ENCODE measurements at regions not wholly inside any gene's neighbourhood (a gene's known extent, or its start where the extent isn't known, plus 50 kb on each side); places are given as distances from the start of the nearest gene placed in this dataset.

- ATAC-seq (replicated peaks; ENCODE audit: extremely low read depth, poor library complexity, severe bottlenecking), result no peak
- Mint-ChIP-seq H3K27ac (ENCODE audit: low read depth) (no peak overlapping the region), H3K27me3 (no peaks in the 10 kb centered on the region)
Observed at GRCh38 chr4:180116840-180117239, 2126.4 kb upstream of the TENM3 start.

GRCh38 chr4:180120068-180120467 is 2123.1 kb upstream of the TENM3 start:
- Mint-ChIP-seq H3K9me3 (peaks cover 15% of the 10 kb centered on the region), H3K27me3 (no peaks in the 10 kb centered on the region), H3K4me3 (no peak overlapping the region), H3K4me1 (no peaks in the 10 kb centered on the region), H3K36me3 (ENCODE audit: insufficient read depth) (no peaks in the 10 kb centered on the region), H3K27ac (ENCODE audit: low read depth) (no peak overlapping the region)
- DNase-seq (ENCODE audit: low spot score in 2 of 2) (no peak), ATAC-seq (replicated peaks; ENCODE audit: extremely low read depth, poor library complexity, severe bottlenecking) (no peak)

More at GRCh38 chr4:180116840-180117239, 2126.4 kb upstream of the TENM3 start:
- peaks cover 18% of the 10 kb centered on the region for H3K9me3 Mint-ChIP-seq
- H3K36me3 Mint-ChIP-seq (ENCODE audit: insufficient read depth), result no peaks in the 10 kb centered on the region
- no peaks in the 10 kb centered on the region for H3K4me1 Mint-ChIP-seq
- H3K4me3 Mint-ChIP-seq, result no peak overlapping the region
- no peak for DNase-seq (ENCODE audit: low spot score in 2 of 2)

DNA sequence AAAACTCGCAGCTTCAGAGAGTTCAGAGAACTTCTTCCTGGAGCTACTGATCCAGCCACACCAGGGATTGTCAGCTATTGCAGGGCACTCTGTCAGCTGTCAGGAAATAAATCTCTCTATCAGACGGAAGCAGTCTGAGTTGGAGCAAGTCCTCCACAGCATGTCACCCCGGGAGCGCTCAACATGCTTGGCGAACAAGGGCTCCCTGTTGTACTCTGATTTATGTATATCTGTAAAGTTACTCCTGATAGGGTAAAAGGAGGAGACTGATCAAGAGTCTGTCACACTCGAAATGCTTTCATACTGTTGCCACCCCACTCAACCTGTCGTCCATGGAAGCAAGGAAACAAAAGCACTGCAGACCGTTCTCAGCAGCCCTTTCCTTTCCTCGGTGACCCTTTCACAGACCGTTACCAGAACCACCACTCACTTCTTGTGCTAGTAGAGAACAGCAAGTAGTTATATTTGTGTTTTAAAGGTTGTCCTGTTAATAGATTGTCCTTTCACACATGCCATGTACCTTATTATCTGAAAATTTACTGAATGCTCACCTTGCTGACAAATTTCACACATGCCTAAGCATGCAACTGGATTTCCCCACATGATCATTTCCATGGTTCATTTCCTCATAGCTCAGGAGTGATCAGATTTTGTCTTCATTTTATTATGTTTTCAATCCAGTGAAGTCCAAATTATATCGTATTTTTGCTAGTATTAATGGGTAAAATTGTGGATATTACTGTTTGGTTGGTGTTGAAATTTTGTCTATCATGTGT is 2108.9 kb upstream of the TENM3 start:
- Mint-ChIP-seq H3K4me3 (no peak overlapping the region), H3K9me3 (peaks cover 8% of the 10 kb centered on the region), H3K27ac (ENCODE audit: low read depth) (no peak overlapping the region), H3K36me3 (ENCODE audit: insufficient read depth) (no peaks in the 10 kb centered on the region), H3K27me3 (no peaks in the 10 kb centered on the region), H3K4me1 (no peaks in the 10 kb centered on the region)
- DNase-seq (ENCODE audit: low spot score in 2 of 2), result no peak
- ATAC-seq (replicated peaks; ENCODE audit: extremely low read depth, poor library complexity, severe bottlenecking), result no peak

GRCh38 chr4:180141734-180142133 is 2101.5 kb upstream of the TENM3 start:
- Mint-ChIP-seq H3K27ac (ENCODE audit: low read depth) (no peak overlapping the region), H3K27me3 (no peaks in the 10 kb centered on the region), H3K4me1 (no peaks in the 10 kb centered on the region), H3K4me3 (no peak overlapping the region), H3K9me3 (peaks cover 6% of the 10 kb centered on the region), H3K36me3 (ENCODE audit: insufficient read depth) (no peaks in the 10 kb centered on the region)
- DNase-seq (ENCODE audit: low spot score in 2 of 2) (no peak), ATAC-seq (replicated peaks; ENCODE audit: extremely low read depth, poor library complexity, severe bottlenecking) (no peak)

DNA sequence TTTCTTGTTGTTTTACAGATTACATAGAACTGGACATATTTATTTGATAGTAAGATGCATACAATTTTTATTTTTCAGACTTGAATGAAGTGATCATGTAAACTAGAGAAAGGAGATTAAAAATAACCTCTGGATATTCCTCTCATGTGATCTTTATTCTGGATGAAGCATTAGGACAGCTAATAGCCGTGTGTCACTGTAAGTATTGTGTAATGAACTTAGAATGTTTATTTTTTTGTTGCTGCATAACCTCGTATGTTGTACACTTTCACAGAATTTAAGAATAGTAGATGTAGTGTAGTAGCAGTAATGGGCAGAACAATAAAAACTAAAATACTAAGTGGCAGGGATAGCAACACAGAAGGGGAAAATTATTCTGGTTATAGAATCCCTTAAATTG is 2094.5 kb upstream of the TENM3 start:
- no peak overlapping the region for H3K4me3 Mint-ChIP-seq
- H3K4me1 Mint-ChIP-seq, result no peaks in the 10 kb centered on the region
- DNase-seq (ENCODE audit: low spot score in 2 of 2) (no peak), ATAC-seq (replicated peaks; ENCODE audit: extremely low read depth, poor library complexity, severe bottlenecking) (no peak)
- H3K9me3 Mint-ChIP-seq, result no peaks in the 10 kb centered on the region
- H3K27ac Mint-ChIP-seq (ENCODE audit: low read depth), result no peak overlapping the region
- H3K27me3 Mint-ChIP-seq, result no peaks in the 10 kb centered on the region
- H3K36me3 Mint-ChIP-seq (ENCODE audit: insufficient read depth), result no peaks in the 10 kb centered on the region

- no peaks in the 10 kb centered on the region for H3K4me1 Mint-ChIP-seq
- ATAC-seq (replicated peaks; ENCODE audit: extremely low read depth, poor library complexity, severe bottlenecking) (no peak), DNase-seq (ENCODE audit: low spot score in 2 of 2) (no peak)
- no peaks in the 10 kb centered on the region for H3K9me3 Mint-ChIP-seq
- H3K27me3 Mint-ChIP-seq, result no peaks in the 10 kb centered on the region
- H3K36me3 Mint-ChIP-seq (ENCODE audit: insufficient read depth), result no peaks in the 10 kb centered on the region
- no peak overlapping the region for H3K27ac Mint-ChIP-seq (ENCODE audit: low read depth)
- no peak overlapping the region for H3K4me3 Mint-ChIP-seq
Observed at GRCh38 chr4:180150818-180151217, 2092.4 kb upstream of the TENM3 start.

DNA sequence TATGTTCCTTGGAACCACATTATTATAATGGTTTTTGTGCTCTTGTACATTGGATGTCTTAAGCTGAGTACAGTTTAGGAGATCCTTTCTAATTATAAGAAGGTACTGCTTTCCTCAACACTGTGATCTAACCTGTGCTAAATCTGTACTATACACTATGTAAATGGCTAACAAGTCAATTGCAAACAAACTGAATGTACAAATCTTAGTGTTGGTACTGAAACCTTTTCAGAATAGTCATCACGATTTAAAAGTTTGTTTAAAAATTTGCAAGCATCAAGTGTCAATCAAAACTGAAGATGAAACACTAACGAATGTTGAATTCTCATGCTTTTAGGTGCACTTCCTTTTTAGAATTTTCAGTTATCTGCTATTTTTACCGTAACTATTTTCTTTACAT is 2090.4 kb upstream of the TENM3 start:
- Mint-ChIP-seq H3K36me3 (ENCODE audit: insufficient read depth) (no peaks in the 10 kb centered on the region), H3K27ac (ENCODE audit: low read depth) (no peak overlapping the region), H3K4me1 (no peaks in the 10 kb centered on the region), H3K4me3 (no peak overlapping the region), H3K9me3 (no peaks in the 10 kb centered on the region), H3K27me3 (no peaks in the 10 kb centered on the region)
- DNase-seq (ENCODE audit: low spot score in 2 of 2) (no peak), ATAC-seq (replicated peaks; ENCODE audit: extremely low read depth, poor library complexity, severe bottlenecking) (no peak)

DNA sequence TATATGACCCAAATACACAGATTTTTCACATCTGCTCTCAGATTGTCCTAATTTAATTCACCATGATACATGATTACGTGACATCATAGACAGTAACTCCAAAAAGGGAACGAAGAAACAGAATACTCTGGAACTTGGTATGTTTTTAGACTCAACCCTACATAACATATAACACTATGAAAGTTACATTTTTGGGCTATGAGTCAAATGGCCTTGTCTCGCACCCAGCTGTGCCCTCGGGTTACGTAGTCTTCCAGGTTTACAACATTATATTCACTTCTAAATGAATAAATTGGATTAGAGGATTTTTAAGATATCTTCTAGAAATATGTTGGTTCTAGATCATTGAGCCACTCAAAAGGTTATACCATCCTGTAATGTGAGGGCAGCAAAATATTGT is 2089.6 kb upstream of the TENM3 start:
- no peak for ATAC-seq (replicated peaks; ENCODE audit: extremely low read depth, poor library complexity, severe bottlenecking)
- no peak for DNase-seq (ENCODE audit: low spot score in 2 of 2)
- Mint-ChIP-seq H3K27me3 (no peaks in the 10 kb centered on the region), H3K36me3 (ENCODE audit: insufficient read depth) (no peaks in the 10 kb centered on the region), H3K4me1 (no peaks in the 10 kb centered on the region), H3K27ac (ENCODE audit: low read depth) (no peak overlapping the region), H3K4me3 (no peak overlapping the region), H3K9me3 (no peaks in the 10 kb centered on the region)

- no peak overlapping the region for H3K4me3 Mint-ChIP-seq
- ATAC-seq (replicated peaks; ENCODE audit: extremely low read depth, poor library complexity, severe bottlenecking) (no peak), DNase-seq (ENCODE audit: low spot score in 2 of 2) (no peak)
- H3K36me3 Mint-ChIP-seq (ENCODE audit: insufficient read depth), result no peaks in the 10 kb centered on the region
- H3K9me3 Mint-ChIP-seq, result peaks cover 4% of the 10 kb centered on the region
- H3K27me3 Mint-ChIP-seq, result no peaks in the 10 kb centered on the region
- no peaks in the 10 kb centered on the region for H3K4me1 Mint-ChIP-seq
- H3K27ac Mint-ChIP-seq (ENCODE audit: low read depth), result no peak overlapping the region
Observed at GRCh38 chr4:180156684-180157083, 2086.5 kb upstream of the TENM3 start.

DNA sequence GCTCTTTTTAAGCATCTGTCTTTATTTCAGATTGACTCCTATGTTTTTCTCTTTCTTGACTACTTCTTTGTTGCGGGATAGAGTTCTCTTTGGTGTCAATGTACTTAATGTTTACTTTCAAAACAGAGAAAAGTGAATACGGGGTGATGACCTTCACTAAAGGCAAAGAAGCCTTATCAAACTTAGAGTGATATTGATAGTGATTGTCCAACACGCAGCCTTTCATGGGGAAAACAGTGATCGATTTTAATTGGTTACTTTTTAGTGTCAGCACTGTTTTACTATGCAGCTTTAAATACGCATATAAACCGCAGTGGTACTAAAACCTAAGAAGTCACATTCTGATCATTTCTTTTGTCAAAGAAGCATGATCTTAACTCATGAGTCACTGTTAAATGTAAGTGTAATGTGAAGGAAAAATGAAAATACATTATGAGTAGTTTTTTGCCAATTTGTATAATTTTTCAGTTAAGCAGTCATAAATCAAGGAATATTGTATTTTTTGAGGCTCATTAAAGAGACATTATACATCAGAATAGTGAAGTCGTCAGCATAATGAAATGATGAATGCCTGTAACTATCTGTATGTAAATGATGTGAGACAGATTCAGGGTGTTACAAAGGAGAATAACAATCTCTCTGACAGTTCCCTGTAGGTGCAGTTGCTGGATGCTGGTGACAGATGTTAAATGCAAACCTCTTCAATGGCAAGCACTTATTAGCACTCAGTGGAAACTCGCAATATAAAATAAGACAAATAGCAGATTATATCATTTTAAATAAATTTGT is 2082.8 kb upstream of the TENM3 start:
- no peak for ATAC-seq (replicated peaks; ENCODE audit: extremely low read depth, poor library complexity, severe bottlenecking)
- no peaks in the 10 kb centered on the region for H3K27me3 Mint-ChIP-seq
- peaks cover 4% of the 10 kb centered on the region for H3K9me3 Mint-ChIP-seq
- no peaks in the 10 kb centered on the region for H3K36me3 Mint-ChIP-seq (ENCODE audit: insufficient read depth)
- no peak overlapping the region for H3K4me3 Mint-ChIP-seq
- DNase-seq (ENCODE audit: low spot score in 2 of 2), result no peak
- no peak overlapping the region for H3K27ac Mint-ChIP-seq (ENCODE audit: low read depth)
- no peaks in the 10 kb centered on the region for H3K4me1 Mint-ChIP-seq

DNA sequence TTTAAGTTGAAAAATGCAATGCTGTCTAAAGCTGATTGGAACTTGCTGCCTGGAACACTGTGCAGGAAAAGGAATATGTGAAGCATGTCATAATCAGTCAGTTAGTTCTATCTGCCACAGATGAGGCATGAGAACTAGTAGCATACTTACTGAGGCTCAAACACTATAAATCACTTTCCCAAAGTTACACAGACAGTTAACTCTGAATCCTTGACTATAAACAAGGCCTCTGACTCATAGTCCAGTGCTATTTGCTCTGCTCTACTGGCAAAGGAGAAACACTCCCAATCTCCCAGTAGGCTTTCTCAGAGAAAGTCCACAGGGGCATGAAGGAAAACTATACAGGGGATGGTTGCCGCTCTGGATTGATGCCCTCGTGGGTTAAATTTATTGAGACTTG is 2078.4 kb upstream of the TENM3 start:
- DNase-seq (ENCODE audit: low spot score in 2 of 2), result no peak
- peaks cover 21% of the 10 kb centered on the region for H3K9me3 Mint-ChIP-seq
- no peaks in the 10 kb centered on the region for H3K36me3 Mint-ChIP-seq (ENCODE audit: insufficient read depth)
- no peak for ATAC-seq (replicated peaks; ENCODE audit: extremely low read depth, poor library complexity, severe bottlenecking)
- H3K4me3 Mint-ChIP-seq, result no peak overlapping the region
- no peaks in the 10 kb centered on the region for H3K27me3 Mint-ChIP-seq
- no peaks in the 10 kb centered on the region for H3K4me1 Mint-ChIP-seq
- no peak overlapping the region for H3K27ac Mint-ChIP-seq (ENCODE audit: low read depth)

DNA sequence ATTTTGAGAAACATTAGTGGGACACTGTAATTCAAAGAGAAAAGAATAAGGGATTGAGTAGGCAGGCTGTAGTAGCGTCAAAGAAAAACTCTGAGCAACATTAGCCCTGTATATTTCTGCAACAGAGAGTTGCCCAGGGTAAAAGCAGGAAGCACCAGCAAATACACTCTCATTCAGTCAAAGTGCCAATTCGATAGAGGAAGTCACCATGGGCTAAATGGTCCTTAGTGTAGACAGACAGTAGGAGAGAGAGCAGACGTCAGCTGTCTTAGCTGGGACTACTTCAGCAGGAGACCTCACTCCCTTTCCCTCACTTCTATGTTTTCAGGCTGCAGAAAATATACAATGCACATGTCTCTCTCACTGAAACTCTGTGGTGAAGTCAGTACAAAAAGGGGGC is 2073.8 kb upstream of the TENM3 start:
- Mint-ChIP-seq H3K4me3 (no peak overlapping the region), H3K9me3 (peaks cover 28% of the 10 kb centered on the region)

DNA sequence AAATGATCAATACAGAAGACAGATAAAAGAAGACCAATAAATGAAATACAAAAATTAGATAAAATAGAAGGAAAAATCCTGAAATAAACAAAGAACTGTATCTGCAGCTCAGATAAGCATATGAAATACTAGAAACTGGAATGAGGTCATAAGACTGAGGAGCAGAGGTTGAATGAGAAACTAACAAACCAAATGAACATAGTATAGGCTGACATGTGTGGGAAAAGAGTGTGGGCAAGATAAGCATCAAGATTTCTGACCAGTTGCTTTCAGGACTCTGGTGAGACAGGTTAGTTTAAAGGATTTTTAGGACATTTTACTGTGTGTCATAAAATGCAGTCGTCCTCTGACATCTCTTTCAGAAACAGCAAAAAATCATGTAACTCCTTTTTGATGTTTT is 2073.2 kb upstream of the TENM3 start:
- Mint-ChIP-seq H3K36me3 (ENCODE audit: insufficient read depth) (peaks cover 1% of the 10 kb centered on the region), H3K9me3 (peaks cover 28% of the 10 kb centered on the region), H3K4me1 (no peaks in the 10 kb centered on the region), H3K27me3 (no peaks in the 10 kb centered on the region), H3K4me3 (no peak overlapping the region), H3K27ac (ENCODE audit: low read depth) (no peak overlapping the region)
- no peak for DNase-seq (ENCODE audit: low spot score in 2 of 2)
- no peak for ATAC-seq (replicated peaks; ENCODE audit: extremely low read depth, poor library complexity, severe bottlenecking)

More for the DNA sequence above, 2073.8 kb upstream of the TENM3 start:
- H3K27me3 Mint-ChIP-seq, result no peaks in the 10 kb centered on the region
- H3K36me3 Mint-ChIP-seq (ENCODE audit: insufficient read depth), result peaks cover 1% of the 10 kb centered on the region
- DNase-seq (ENCODE audit: low spot score in 2 of 2) (no peak), ATAC-seq (replicated peaks; ENCODE audit: extremely low read depth, poor library complexity, severe bottlenecking) (no peak)
- no peaks in the 10 kb centered on the region for H3K4me1 Mint-ChIP-seq
- H3K27ac Mint-ChIP-seq (ENCODE audit: low read depth), result no peak overlapping the region

All from central memory CD8-positive, alpha-beta T cell (primary cell).